K562 (cell line): ENCODE measurements at regions not wholly inside any gene's neighbourhood (a gene's known extent, or its start where the extent isn't known, plus 50 kb on each side); places are given as distances from the start of the nearest gene placed in this dataset.

Experiments
- ATAC-seq: fragments of 200-7000 bp; cut with Tn5 transposase; 3 replicates; pipeline ENCODE4 v1.9.1; 2020; ENCODE audit warnings: moderate library complexity
- BruUV-seq: library from RNA; stranded (reverse); fragments of 400-500 nt; replicated peaks from 2 replicates; lab custom pipeline; 2021; lab: Mats Ljungman, UMichigan
- CTCF ChIA-PET: fragments of 300-600 bp; formaldehyde crosslinking; extraction: SDS; loops from one replicate; lab custom pipeline; 2021; ENCODE audit warnings: low intra/inter-chr PET ratio; lab: Yijun Ruan, JAX
- POLR2A ChIA-PET: fragments of 300-600, 350-650 bp; sonication (Branson Sonifier 250); formaldehyde crosslinking; extraction: SDS; loops from one replicate; lab custom pipeline; 2021; ENCODE audit warnings: antibody characterized with exemption, inconsistent platforms; lab: Yijun Ruan, JAX
- DNase-seq, 4 experiments: peaks; one replicate each; pipeline versions ENCODE4 v3.0.0 to v3.0.0-alpha.2; 2011 to 2018; ENCODE audit warnings: low spot score in 3 of 4, mixed read lengths in 3 of 4; ENCODE audit errors: extremely low read depth in 1 of 4
- FAIRE-seq: peaks from 2 replicates; lab custom pipeline; 2011; peaks lifted over from hg19 to GRCh38; lab: Jason Lieb, UNC
- H2AFZ ChIP-seq: 2 replicates; pipeline ENCODE4 v1.6.0; 2011; ENCODE audit warnings: low read depth, low read length, control low read depth, inconsistent platforms
- H3K27ac ChIP-seq: fragments of 200-600 bp; 3 replicates; pipeline ENCODE4 v1.8.0; 2011; ENCODE audit warnings: low read depth, mild to moderate bottlenecking, control low read depth, inconsistent platforms, low read length, moderate library complexity, mixed read lengths; ENCODE audit errors: extremely low read depth
- H3K27me3 ChIP-seq, 2 experiments: fragments of 300-600 bp in 1 of 2; 2 replicates in 1 of 2; 3 replicates in 1 of 2; pipeline versions ENCODE4 v1.6.0 to v1.8.0; 2011; ENCODE audit warnings: inconsistent platforms in 2 of 2, low read length in 2 of 2, mild to moderate bottlenecking in 1 of 2, mixed read lengths in 1 of 2, moderate library complexity in 1 of 2; ENCODE audit not compliant: control insufficient read depth in 2 of 2, insufficient read depth in 2 of 2
- H3K36me3 ChIP-seq: fragments of 300-600 bp; 3 replicates; pipeline ENCODE4 v1.8.0; 2011; ENCODE audit warnings: mild to moderate bottlenecking, low read length, inconsistent platforms; ENCODE audit not compliant: control insufficient read depth, insufficient read depth
- H3K4me1 ChIP-seq, 2 experiments: fragments of 200-600 bp in 1 of 2; replicated peaks in 1 of 2; 2 replicates in 1 of 2; 3 replicates in 1 of 2; pipeline versions ENCODE4 v1.5.1 to v1.8.0; 2011; ENCODE audit warnings: inconsistent platforms in 2 of 2, low read length in 2 of 2, mild to moderate bottlenecking in 1 of 2, mixed read lengths in 1 of 2, moderate library complexity in 1 of 2; ENCODE audit not compliant: control insufficient read depth in 2 of 2, insufficient read depth in 2 of 2
- H3K4me2 ChIP-seq: 2 replicates; pipeline ENCODE4 v1.6.1; 2011; ENCODE audit warnings: low read length, control low read depth, inconsistent platforms, mixed read lengths; ENCODE audit not compliant: insufficient read depth
- H3K4me3 ChIP-seq: fragments of 200-600 bp; sonication (generic), shearing (Covaris generic); 2 replicates; pipeline ENCODE4 v1.5.1; 2016; ENCODE audit warnings: control low read depth, inconsistent platforms
- H3K79me2 ChIP-seq: fragments of 200-600 bp; 3 replicates; pipeline ENCODE4 v1.8.0; 2011; ENCODE audit warnings: low read length, inconsistent platforms; ENCODE audit not compliant: control insufficient read depth, insufficient read depth
- H3K9ac ChIP-seq, 2 experiments: 2 replicates each; pipeline versions ENCODE4 v1.6.0 to v1.6.1; 2011; ENCODE audit warnings: low read depth in 2 of 2, low read length in 2 of 2, control low read depth in 1 of 2, inconsistent platforms in 1 of 2, mild to moderate bottlenecking in 1 of 2, mixed read lengths in 1 of 2; ENCODE audit not compliant: insufficient read depth in 1 of 2
- H3K9me1 ChIP-seq: one replicate; pipeline ENCODE4 v1.6.0; 2011; ENCODE audit warnings: inconsistent platforms, mild to moderate bottlenecking, low read length, moderate library complexity; ENCODE audit not compliant: control insufficient read depth, insufficient read depth
- H3K9me3 ChIP-seq: replicated peaks from 2 replicates; pipeline ENCODE4 v1.5.1; 2011; ENCODE audit warnings: low read depth, low read length, inconsistent platforms; ENCODE audit not compliant: control insufficient read depth, insufficient read depth
- H4K20me1 ChIP-seq: replicated peaks from 2 replicates; pipeline ENCODE4 v1.6.1; 2011; ENCODE audit warnings: low read length, inconsistent platforms, mixed read lengths; ENCODE audit not compliant: control insufficient read depth, insufficient read depth
- ERF ChIP-seq: fragments of 450-650 bp; formaldehyde crosslinking; IDR thresholded peaks from 2 replicates; pipeline ENCODE4 v1.4.0; 2020; ENCODE audit warnings: mild to moderate bottlenecking, mixed read lengths
- HDAC6 ChIP-seq: IDR thresholded peaks from 2 replicates; pipeline ENCODE4 v1.6.1; 2012; ENCODE audit warnings: low read depth, mild to moderate bottlenecking, control low read depth, inconsistent platforms, low read length, moderate library complexity
- MCM5 ChIP-seq: fragments of 450-650 bp; IDR thresholded peaks from 2 replicates; pipeline ENCODE4 v1.6.1; 2016; ENCODE audit warnings: low read depth
- POLR3A ChIP-seq: IDR thresholded peaks from 2 replicates; pipeline ENCODE4 v1.6.1; 2011; ENCODE audit warnings: borderline replicate concordance, mild to moderate bottlenecking, moderate library complexity; ENCODE audit not compliant: insufficient read length, insufficient read depth; ENCODE audit errors: extremely low read depth
- RCOR1 ChIP-seq, 2 experiments: IDR thresholded peaks; 2 replicates each; pipeline ENCODE4 v1.6.1; 2012; ENCODE audit warnings: low read depth in 2 of 2, low read length in 2 of 2, borderline replicate concordance in 1 of 2, improper control_type of control experiment in 1 of 2
- RHOXF2B ChIP-seq: fragments of 250-450 bp; sonication (Bioruptor Pico); conservative IDR thresholded peaks from 2 replicates; pipeline ENCODE4 v1.5.1; 2021
- SP1 ChIP-seq: sonication (generic); formaldehyde crosslinking; IDR thresholded peaks from 2 replicates; pipeline ENCODE4 v1.8.1; 2022; ENCODE audit warnings: mild to moderate bottlenecking, missing genetic modification reagents
- ZBED1 ChIP-seq: IDR thresholded peaks from 2 replicates; pipeline ENCODE4 v1.6.1; 2014
- ZBTB8A ChIP-seq: fragments of 450-650 bp; IDR thresholded peaks from 2 replicates; pipeline ENCODE4 v1.6.1; 2018; ENCODE audit warnings: mild to moderate bottlenecking, moderate library complexity; ENCODE audit not compliant: partially characterized antibody
- ZNF212 ChIP-seq: fragments of 450-650 bp; formaldehyde crosslinking; IDR thresholded peaks from 2 replicates; pipeline ENCODE4 v1.4.0; 2020; ENCODE audit warnings: mild to moderate bottlenecking
- ZNF445 ChIP-seq: fragments of 250-450 bp; sonication (Bioruptor Pico); IDR thresholded peaks from 2 replicates; pipeline ENCODE4 v1.4.0; 2020; ENCODE audit warnings: low read depth, mild to moderate bottlenecking, moderate library complexity
- ZNF764 ChIP-seq: fragments of 250-450 bp; sonication (Bioruptor Pico); IDR thresholded peaks from 2 replicates; pipeline ENCODE4 v1.4.0; 2020; ENCODE audit warnings: low read depth, mild to moderate bottlenecking, moderate library complexity
- WGBS: fragments of 100-300 bp; shearing (Covaris generic); methylation state at CpG from one replicate; pipeline ENCODE4 v1.1.6; 2016; ENCODE audit warnings: low coverage, mixed read lengths; ENCODE audit not compliant: insufficient coverage; ENCODE audit errors: missing lambda C conversion rate; 5-methylcytosine and 5-hydroxymethylcytosine counted together
- in situ Hi-C: fragments of 300-500 bp; cut with MboI; formaldehyde crosslinking; loops from 4 replicates; pipeline ENCODE4 v1.15.0; 2018; ENCODE audit warnings: inconsistent platforms, mixed read lengths
- intact Hi-C: fragments of 100-400 bp; cut with micrococcal nuclease; formaldehyde crosslinking; loops from 2 replicates; pipeline ENCODE4 v1.14.2; 2022

GRCh38 chr12:5203274-5203673 lies 159.6 kb downstream of the KCNA5 start:
- ChIA-PET POLR2A (no interaction called here), CTCF (no interaction called here)
- Histone ChIP-seq H3K9me3 (no peaks in the 10 kb centered on the region), H3K9ac (no peak overlapping the region), H3K36me3 (no peaks in the 10 kb centered on the region), H2AFZ (no peak overlapping the region), H3K4me2 (no peak overlapping the region), H3K4me3 (no peak overlapping the region), H3K79me2 (no peaks in the 10 kb centered on the region), H3K27ac (no peak overlapping the region), H3K27me3 (no peaks in the 10 kb centered on the region), H3K4me1 (no peaks in the 10 kb centered on the region), H4K20me1 (no peaks in the 10 kb centered on the region), H3K9me1 (no peaks in the 10 kb centered on the region)
- no TSS peak for BruUV-seq
- TF ChIP-seq ZBED1: no peak
- TF ChIP-seq SP1 (CRISPR knock-in tag): no peak
- TF ChIP-seq ZNF445 (CRISPR knock-in tag): no peak
- TF ChIP-seq ZNF764 (CRISPR knock-in tag): no peak
- intact Hi-C loops (loop anchor here (5.0 kb wide), 3 partner anchors 224 to 599 kb away; no protein-coding TSS in a partner anchor), in situ Hi-C loops (no loop called here)
- FAIRE-seq (no peak), DNase-seq (no peak), ATAC-seq (no peak)
- 0% methylated on average over 1 of the region's 1 CpG for WGBS

DNA sequence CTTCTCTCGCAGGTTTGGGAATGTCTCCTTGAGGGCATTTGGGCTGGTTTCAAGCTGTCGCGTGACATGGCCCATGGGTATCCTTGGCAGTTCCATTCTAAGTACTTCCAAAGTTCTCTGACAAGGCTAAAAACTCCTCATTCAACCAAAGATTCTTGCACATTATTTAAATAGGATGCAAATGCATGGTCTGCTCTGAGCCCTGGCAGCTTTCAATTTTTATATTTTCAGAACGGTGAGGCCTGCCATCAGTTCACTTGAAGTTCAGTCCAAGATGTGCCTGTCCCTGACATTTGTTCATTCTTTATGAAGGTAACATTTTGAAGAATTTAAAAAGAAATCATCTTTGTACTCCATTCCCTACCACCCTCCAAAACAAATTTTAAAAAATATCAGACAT lies 160.0 kb downstream of the KCNA5 start:
- 35% methylated on average over 4 of the region's 4 CpGs for WGBS
- no peaks in the 10 kb centered on the region for H3K9me3 ChIP-seq
- no peak for ATAC-seq
- H3K9ac ChIP-seq: no peak overlapping the region
- no peak for FAIRE-seq
- intact Hi-C loops: loop anchor here (5.0 kb wide), 3 partner anchors 224 to 599 kb away; no protein-coding TSS in a partner anchor
- BruUV-seq: no TSS peak
- H3K79me2 ChIP-seq: no peaks in the 10 kb centered on the region
- H3K36me3 ChIP-seq: no peaks in the 10 kb centered on the region
- no peak for DNase-seq
- ChIA-PET CTCF (no interaction called here), POLR2A (no interaction called here)
- H3K4me1 ChIP-seq: no peaks in the 10 kb centered on the region
- H3K4me2 ChIP-seq: no peak overlapping the region
- no peak overlapping the region for H3K4me3 ChIP-seq
- no peak overlapping the region for H2AFZ ChIP-seq
- H3K9me1 ChIP-seq: no peaks in the 10 kb centered on the region
- TF ChIP-seq ZBTB8A (no peak), RCOR1 (IDR thresholded peaks at IDR 0.05; ENCODE audit: borderline replicate concordance in 1 of 2, low read depth in 2 of 2, low read length in 2 of 2) (no peak), MCM5 (no peak), POLR3A (no peak), RHOXF2B (CRISPR knock-in tag) (no peak), HDAC6 (no peak), ZNF212 (CRISPR knock-in tag) (no peak), ERF (CRISPR knock-in tag) (no peak)
- TF ChIP-seq, all 486 proteins: peak for 0
- in situ Hi-C loops: no loop called here
- no peaks in the 10 kb centered on the region for H4K20me1 ChIP-seq
- H3K27ac ChIP-seq: no peak overlapping the region
- no peaks in the 10 kb centered on the region for H3K27me3 ChIP-seq
